HepG2 (cell line): ENCODE measurements at regions not wholly inside any gene's neighbourhood (a gene's known extent, or its start where the extent isn't known, plus 50 kb on each side); places are given as distances from the start of the nearest gene placed in this dataset.

Experiments
- AGO2 ChIP-seq: fragments of 200-400 bp; formaldehyde crosslinking; optimal IDR thresholded peaks from 2 replicates; pipeline ENCODE3; 2017; ENCODE audit warnings: mild to moderate bottlenecking, low read depth, low read length, moderate library complexity
- ASH2L ChIP-seq: fragments of 300-600, 200-600 bp; sonication (generic); IDR thresholded peaks from 2 replicates; pipeline ENCODE4 v1.7.0; 2017; ENCODE audit warnings: low read depth, mild to moderate bottlenecking, moderate library complexity, mixed read lengths, low read length; ENCODE audit not compliant: insufficient read length
- CEBPG ChIP-seq: IDR thresholded peaks from 2 replicates; pipeline ENCODE4 v1.6.1; 2016
- DMAP1 ChIP-seq: IDR thresholded peaks from 2 replicates; pipeline ENCODE4 v1.6.1; 2016
- FOSL2 ChIP-seq: sonication (generic); formaldehyde crosslinking; IDR thresholded peaks from 2 replicates; pipeline ENCODE4 v1.4.0; 2020; ENCODE audit warnings: missing genetic modification reagents
- FOXA3 ChIP-seq: IDR thresholded peaks from 2 replicates; pipeline ENCODE4 v1.6.1; 2016; ENCODE audit warnings: missing genetic modification reagents, missing compliant biosample characterization
- FOXO1 ChIP-seq: sonication (generic); formaldehyde crosslinking; IDR thresholded peaks from 2 replicates; pipeline ENCODE4 v1.4.0; 2020; ENCODE audit warnings: missing genetic modification reagents
- FOXP4 ChIP-seq: sonication (generic); formaldehyde crosslinking; IDR thresholded peaks from 2 replicates; pipeline ENCODE4 v1.4.0; 2020; ENCODE audit warnings: missing genetic modification reagents
- IKZF5 ChIP-seq: IDR thresholded peaks from 2 replicates; pipeline ENCODE4 v1.6.1; 2018; ENCODE audit warnings: missing genetic modification reagents, mild to moderate bottlenecking, missing compliant biosample characterization
- MAX ChIP-seq: IDR thresholded peaks from 2 replicates; pipeline ENCODE4 v1.6.1; 2012; ENCODE audit warnings: inconsistent platforms
- NCOR1 ChIP-seq: fragments of 200-600 bp; sonication (generic); IDR thresholded peaks from 2 replicates; pipeline ENCODE4 v1.7.0; 2017; ENCODE audit warnings: antibody characterized with exemption, low read length, borderline replicate concordance
- NFYB ChIP-seq: sonication (generic); formaldehyde crosslinking; IDR thresholded peaks from 2 replicates; pipeline ENCODE4 v1.4.0; 2020; ENCODE audit warnings: missing genetic modification reagents
- NR2F1 ChIP-seq, 2 experiments: fragments of 450-650 bp in 1 of 2; formaldehyde crosslinking in 1 of 2; IDR thresholded peaks; 2 replicates each; pipeline versions ENCODE4 v1.5.0 to v1.6.1; 2016 to 2020; ENCODE audit warnings: mild to moderate bottlenecking in 1 of 2, missing compliant biosample characterization in 1 of 2, missing genetic modification reagents in 1 of 2, moderate library complexity in 1 of 2
- RXRA ChIP-seq: sonication (generic); formaldehyde crosslinking; IDR thresholded peaks from 2 replicates; pipeline ENCODE4 v1.5.1; 2020; ENCODE audit warnings: missing genetic modification reagents
- SALL1 ChIP-seq: sonication (generic); formaldehyde crosslinking; IDR thresholded peaks from 2 replicates; pipeline ENCODE4 v1.8.0; 2022; ENCODE audit warnings: mild to moderate bottlenecking, missing genetic modification reagents
- SMARCC2 ChIP-seq: fragments of 450-650 bp; IDR thresholded peaks from 2 replicates; pipeline ENCODE4 v1.6.1; 2017; ENCODE audit warnings: antibody characterized with exemption, mild to moderate bottlenecking
- SOX5 ChIP-seq: IDR thresholded peaks from 2 replicates; pipeline ENCODE4 v1.6.1; 2016; ENCODE audit warnings: borderline replicate concordance
- SYNCRIP ChIP-seq: fragments of 200-400 bp; formaldehyde crosslinking; IDR thresholded peaks from 2 replicates; pipeline ENCODE4 v1.6.1; 2018; ENCODE audit warnings: mild to moderate bottlenecking, low read depth, low read length; ENCODE audit not compliant: insufficient read depth
- TCF7 ChIP-seq: sonication (generic); IDR thresholded peaks from 2 replicates; pipeline ENCODE4 v1.6.1; 2016; ENCODE audit warnings: antibody characterized with exemption, low read depth
- TEAD3 ChIP-seq: optimal IDR thresholded peaks from 2 replicates; pipeline ENCODE3; 2016; ENCODE audit warnings: borderline replicate concordance
- YEATS4 ChIP-seq: sonication (generic); formaldehyde crosslinking; IDR thresholded peaks from 2 replicates; pipeline ENCODE4 v1.4.0; 2020; ENCODE audit warnings: missing genetic modification reagents, borderline replicate concordance
- ZBTB39 ChIP-seq: sonication (generic); formaldehyde crosslinking; IDR thresholded peaks from 2 replicates; pipeline ENCODE4 v1.5.0; 2020; ENCODE audit warnings: missing genetic modification reagents
- ZNF331 ChIP-seq: sonication (generic); formaldehyde crosslinking; IDR thresholded peaks from 2 replicates; pipeline ENCODE4 v1.4.0; 2020; ENCODE audit warnings: missing genetic modification reagents
- ZNF556 ChIP-seq: sonication (generic); formaldehyde crosslinking; IDR thresholded peaks from 2 replicates; pipeline ENCODE4 v1.4.0; 2020; ENCODE audit warnings: mild to moderate bottlenecking, missing genetic modification reagents, borderline replicate concordance
- ZNF557 ChIP-seq: sonication (generic); formaldehyde crosslinking; IDR thresholded peaks from 2 replicates; pipeline ENCODE4 v1.4.0; 2020; ENCODE audit warnings: missing genetic modification reagents
- ZNF644 ChIP-seq: IDR thresholded peaks from 2 replicates; pipeline ENCODE4 v1.6.1; 2016; ENCODE audit warnings: low read depth
- ZNF792 ChIP-seq: IDR thresholded peaks from 2 replicates; pipeline ENCODE4 v1.6.1; 2016

- TF ChIP-seq FOXP4 = peak; percentile 36; the same call in 1 of the 2 replicates
- TF ChIP-seq ZNF644 (CRISPR knock-in tag) = peak; percentile 64
- TF ChIP-seq FOXO1 (CRISPR knock-in tag) = 0 out of 2 replicates have a peak, but pooled peaks have one; percentile 15
- peak; percentile 39; the same call in 1 of the 2 replicates for TF ChIP-seq IKZF5 (CRISPR knock-in tag)
- peak; percentile 79 for TF ChIP-seq TEAD3 (CRISPR knock-in tag)
- TF ChIP-seq SALL1 = peak; percentile 46; the same call in 1 of the 2 replicates
- TF ChIP-seq AGO2 = no peak
- peak; percentile 59 for TF ChIP-seq ASH2L
- no peak for TF ChIP-seq NFYB (CRISPR knock-in tag)
- peak; percentile 64 for TF ChIP-seq MAX
- TF ChIP-seq ZNF331 (CRISPR knock-in tag) = peak; percentile 62; the same call in 1 of the 2 replicates
- TF ChIP-seq FOSL2 (CRISPR knock-in tag) = 0 out of 2 replicates have a peak, but pooled peaks have one; percentile 16
- TF ChIP-seq TCF7 = peak; percentile 78
- no peak for TF ChIP-seq ZNF556 (CRISPR knock-in tag)
- TF ChIP-seq ZNF792 (CRISPR knock-in tag) = 0 out of 2 replicates have a peak, but pooled peaks have one; percentile 49
- TF ChIP-seq DMAP1 (CRISPR knock-in tag) = peak; percentile 21; the same call in 1 of the 2 replicates
- peak; percentile 23; the same call in 1 of the 2 replicates for TF ChIP-seq NCOR1
- no peak for TF ChIP-seq ZBTB39 (CRISPR knock-in tag)
- no peak for TF ChIP-seq SYNCRIP
- peak; percentile 49; the same call in 1 of the 2 replicates for TF ChIP-seq SOX5 (CRISPR knock-in tag)
- TF ChIP-seq SMARCC2 = no peak
- no peak for TF ChIP-seq YEATS4 (CRISPR knock-in tag)
- no peak for TF ChIP-seq ZNF557 (CRISPR knock-in tag)
- TF ChIP-seq CEBPG (CRISPR knock-in tag) = peak; percentile 34
- TF ChIP-seq FOXA3 (CRISPR knock-in tag) = peak; percentile 35; the same call in 1 of the 2 replicates
- TF ChIP-seq RXRA (CRISPR knock-in tag) = peak; percentile 20; the same call in 1 of the 2 replicates
- TF ChIP-seq NR2F1 (CRISPR knock-in tag; IDR thresholded peaks at IDR 0.05) = peak; percentile 38 to 59; a peak in 3 of 4 replicates
Observed at GRCh38 chr5:10832987-10833386, 72.0 kb upstream of the DAP start (continued).
